GM19239 (cell line): ENCODE measurements at regions not wholly inside any gene's neighbourhood (a gene's known extent, or its start where the extent isn't known, plus 50 kb on each side); places are given as distances from the start of the nearest gene placed in this dataset.

Source experiments
- DNase-seq: peaks from one replicate; pipeline ENCODE4 v3.0.0; 2011; ENCODE audit warnings: low spot score; ENCODE audit not compliant: insufficient read length
- FAIRE-seq: peaks from 2 replicates; lab custom pipeline; 2011; peaks lifted over from hg19 to GRCh38; lab: Jason Lieb, UNC

GRCh38 chr12:124726596-124727263 lies 136.9 kb downstream of the SCARB1 start:
- DNase-seq (no peak), FAIRE-seq (no peak)

DNA sequence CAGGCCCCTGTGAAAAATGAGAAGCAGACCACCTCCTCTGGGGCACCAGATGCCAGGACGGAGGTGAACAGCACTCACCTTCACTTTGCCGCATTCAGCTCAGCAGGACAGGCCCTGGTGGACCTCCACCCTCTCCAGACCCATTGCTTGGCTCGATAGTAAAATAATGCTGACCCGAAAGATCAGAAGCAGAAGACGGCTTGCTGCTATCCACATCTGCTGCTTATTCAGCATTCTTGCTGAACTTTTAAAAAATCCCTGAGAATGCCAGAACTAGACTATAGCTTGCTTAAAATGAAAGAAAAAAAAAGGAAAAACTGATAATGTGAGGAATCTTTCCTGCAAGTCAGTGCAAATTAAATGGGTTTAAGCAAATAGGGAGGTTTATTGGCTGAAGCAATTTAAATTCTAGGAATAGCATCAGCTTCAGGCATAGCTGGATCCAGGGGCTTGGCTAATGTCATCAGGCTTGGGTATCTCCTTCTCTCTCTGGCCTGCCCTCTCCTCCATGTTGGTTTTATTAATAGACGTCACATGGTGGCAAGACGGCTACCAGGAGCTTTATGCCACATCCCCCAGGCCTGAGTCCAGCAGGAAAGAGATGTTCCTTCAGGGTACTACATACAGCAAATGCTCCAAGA lies 137.9 kb downstream of the SCARB1 start:
- DNase-seq: no peak
- FAIRE-seq: no peak

DNA sequence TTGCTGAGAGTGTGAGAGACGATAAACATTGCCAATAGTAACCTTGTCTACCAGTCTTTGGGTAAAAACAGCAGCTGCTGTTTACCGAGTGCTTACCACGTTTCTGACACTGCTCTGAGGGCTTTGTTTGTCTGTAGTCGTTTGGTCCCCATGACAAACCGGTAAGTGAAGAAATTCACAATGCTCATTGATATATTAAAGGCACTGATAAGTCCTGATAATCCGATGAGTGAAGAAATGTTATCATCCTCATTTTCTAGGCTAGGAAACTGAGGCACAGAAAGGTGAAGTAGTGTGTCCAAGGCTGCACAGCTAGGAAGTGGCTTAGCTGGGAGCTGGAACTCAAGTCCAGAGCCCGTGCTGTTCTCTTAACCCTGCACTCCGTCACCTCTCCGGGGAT lies 138.6 kb downstream of the SCARB1 start:
- FAIRE-seq (no peak), DNase-seq (no peak)

GRCh38 chr12:124722878-124723277 lies 140.8 kb downstream of the SCARB1 start:
- no peak for FAIRE-seq
- no peak for DNase-seq

- DNase-seq (no peak), FAIRE-seq (no peak)
These were observed 142.0 kb downstream of the SCARB1 start for GRCh38 chr12:124721501-124722162.

GRCh38 chr12:124720681-124721500 lies 142.8 kb downstream of the SCARB1 start:
- DNase-seq: no peak
- FAIRE-seq: no peak

DNA sequence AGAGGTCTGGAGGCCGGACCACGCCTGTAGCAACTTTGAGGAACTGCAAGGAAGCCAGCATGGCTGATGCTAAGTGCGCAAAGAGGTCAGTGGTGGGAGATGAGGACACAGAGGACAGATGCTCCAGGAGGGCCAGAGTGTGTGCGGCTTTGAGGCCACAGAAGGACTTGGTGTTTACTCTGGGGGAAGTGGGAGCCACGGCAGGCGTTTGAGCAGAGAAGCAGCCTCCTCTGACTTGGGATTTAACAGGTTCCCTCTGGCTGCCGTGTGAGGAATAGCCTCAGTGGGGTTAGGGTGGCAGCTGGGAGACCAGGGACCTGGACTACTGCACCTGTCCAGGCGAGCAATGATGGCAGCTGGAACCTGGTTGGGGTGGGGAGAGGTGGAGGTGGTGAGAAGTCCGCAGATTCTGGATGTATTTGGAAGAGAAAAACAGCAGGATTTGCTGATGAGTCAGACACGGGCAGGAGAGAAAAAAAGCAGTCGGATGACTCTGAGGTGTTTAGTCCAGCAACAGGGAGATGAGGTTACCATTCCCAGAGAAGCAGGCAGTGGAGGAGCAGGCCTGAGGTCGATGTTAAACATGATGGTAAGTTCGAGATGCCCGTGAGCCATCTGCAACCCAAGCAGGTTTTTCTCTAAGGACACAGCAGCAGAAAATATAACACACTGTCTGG lies 143.5 kb downstream of the SCARB1 start:
- FAIRE-seq: no peak

DNA sequence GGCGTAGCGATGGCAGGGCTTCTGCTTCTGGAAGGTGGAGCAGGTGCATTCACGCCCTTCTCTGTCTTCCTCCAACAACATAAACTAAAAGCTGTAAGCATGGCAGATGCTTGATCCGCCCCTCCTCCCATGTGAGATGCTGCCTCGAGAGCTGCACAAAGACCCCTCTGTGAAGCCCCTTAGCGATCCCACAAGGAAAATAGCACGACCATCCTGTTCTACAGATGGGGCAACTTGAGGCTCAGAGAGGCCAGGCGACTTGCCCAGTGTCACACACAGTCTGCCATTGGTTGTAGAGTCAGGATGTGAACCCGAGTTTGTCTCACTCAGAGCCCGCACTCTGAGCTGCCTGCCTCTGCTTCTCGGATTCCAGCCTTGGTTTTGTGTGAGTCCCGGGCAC lies 144.4 kb downstream of the SCARB1 start:
- no peak for FAIRE-seq
- DNase-seq: no peak

More for the DNA sequence above, 143.5 kb downstream of the SCARB1 start:
- DNase-seq: no peak

- FAIRE-seq (no peak), DNase-seq (no peak)
These were observed 145.2 kb downstream of the SCARB1 start for GRCh38 chr12:124718458-124718857.

DNA sequence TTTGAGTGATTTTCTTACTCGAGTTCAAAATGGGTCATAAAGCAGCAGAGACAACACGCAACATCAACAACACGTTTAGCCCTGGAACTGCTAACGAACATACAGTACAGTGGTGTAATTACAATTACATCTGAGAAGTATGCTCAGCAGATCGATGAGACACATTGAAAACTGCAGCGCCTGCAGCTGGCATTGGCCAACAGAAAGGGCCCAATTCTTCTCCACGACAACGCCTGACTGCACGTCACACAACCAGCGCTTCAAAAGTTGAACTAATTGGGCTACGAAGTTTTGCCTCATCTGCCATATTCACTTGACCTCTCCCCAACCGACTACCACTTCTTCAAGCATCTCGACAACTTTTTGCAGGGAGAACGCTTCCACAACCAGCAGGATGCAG lies 145.6 kb downstream of the SCARB1 start:
- FAIRE-seq: no peak

DNA sequence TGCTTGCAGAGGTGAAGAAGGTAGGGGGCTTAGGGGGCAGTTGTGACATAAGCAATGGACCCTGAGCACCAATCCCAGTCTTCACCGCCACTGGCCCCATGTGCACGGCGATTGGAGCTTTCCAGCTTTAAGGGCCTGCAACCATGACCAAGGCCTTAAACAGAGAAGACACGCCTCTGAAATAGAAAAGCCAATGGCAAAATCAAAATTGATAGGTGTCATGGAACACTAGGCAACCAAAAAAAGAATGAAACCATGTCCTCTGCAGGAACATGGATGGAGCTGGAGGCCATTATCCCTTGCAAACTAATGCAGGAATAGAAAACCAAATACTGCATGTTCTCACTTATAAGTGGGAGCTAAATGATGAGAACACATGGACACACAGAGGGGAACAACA lies 146.3 kb downstream of the SCARB1 start:
- FAIRE-seq (no peak), DNase-seq (no peak)

More for the DNA sequence above, 145.6 kb downstream of the SCARB1 start:
- DNase-seq: no peak

DNA sequence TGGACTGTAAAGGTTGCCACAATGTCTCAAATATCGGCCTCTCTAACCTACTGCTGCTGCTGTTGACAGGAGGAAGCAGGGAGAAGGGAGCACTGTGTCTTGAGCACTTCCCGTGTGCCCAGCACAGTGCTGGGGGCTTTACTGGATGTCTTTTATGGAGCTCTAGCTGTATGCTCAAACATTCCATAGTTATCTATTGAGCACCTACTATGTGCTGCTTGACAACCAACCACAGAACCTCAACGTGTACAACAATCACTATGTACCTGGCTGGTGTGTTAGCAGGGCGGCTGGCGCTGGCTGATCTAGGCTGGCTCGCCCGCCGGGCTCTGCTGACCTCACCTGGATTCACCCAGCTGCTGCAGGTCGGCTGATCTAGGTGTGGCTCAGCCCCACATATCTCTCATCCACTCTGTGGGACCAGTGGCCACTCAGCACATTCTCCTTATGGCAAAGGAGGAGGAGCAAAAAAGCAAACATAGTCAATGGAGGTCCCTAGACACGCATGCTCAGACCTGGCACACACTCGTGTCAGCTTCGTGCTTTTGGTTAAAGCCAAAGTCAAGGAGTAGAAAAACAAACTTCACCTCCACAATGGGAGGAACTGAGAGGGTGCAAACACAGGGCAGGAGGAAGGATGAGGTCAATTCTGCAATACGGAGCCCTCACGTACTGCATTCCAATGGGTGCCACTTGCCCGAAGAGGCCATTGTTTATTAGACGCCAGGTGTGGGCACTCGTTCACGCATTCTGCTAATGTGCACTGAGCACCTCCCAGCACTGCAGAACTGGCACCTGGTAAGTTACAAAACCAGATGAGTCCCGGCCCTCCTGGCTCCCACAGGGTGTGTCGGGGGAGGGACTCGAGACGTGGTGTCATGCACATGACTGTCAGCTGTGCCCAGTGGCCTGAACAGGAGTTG lies 147.2 kb downstream of the SCARB1 start:
- DNase-seq (no peak), FAIRE-seq (no peak)

GRCh38 chr12:124715121-124715990 lies 147.9 kb upstream of the NCOR2 start:
- FAIRE-seq (no peak), DNase-seq (no peak)

DNA sequence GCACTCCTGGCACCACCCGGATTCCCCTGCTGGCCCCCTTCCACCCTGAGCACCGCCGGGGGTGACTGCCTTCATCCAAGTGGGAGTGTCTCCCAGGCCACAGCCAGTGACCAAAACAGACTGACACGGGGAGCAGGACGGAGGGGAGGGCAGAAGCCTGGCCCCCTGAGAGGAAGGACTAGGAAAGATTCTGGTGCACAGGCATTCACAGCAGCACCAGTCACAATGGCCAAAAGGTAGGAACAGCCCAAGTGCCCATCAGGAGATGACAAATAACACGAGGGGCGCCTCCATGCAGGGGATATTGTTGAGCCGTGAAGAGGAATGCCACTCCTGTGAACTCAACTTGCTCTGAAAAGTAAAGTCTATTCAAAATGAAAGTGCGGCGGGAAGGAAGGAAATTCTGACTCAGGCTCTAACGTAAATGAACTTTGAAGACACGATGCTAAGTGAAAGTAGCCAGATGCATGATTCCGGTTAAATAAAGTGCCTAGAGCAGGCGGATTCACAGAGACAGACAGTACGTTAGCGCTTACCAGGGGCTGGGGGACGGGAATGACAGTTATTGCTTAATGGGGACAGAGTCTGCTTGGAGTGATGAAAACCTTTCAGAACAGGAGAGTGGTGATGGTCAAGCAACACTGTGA lies 146.1 kb upstream of the NCOR2 start:
- peak; percentile 99 for FAIRE-seq

DNA sequence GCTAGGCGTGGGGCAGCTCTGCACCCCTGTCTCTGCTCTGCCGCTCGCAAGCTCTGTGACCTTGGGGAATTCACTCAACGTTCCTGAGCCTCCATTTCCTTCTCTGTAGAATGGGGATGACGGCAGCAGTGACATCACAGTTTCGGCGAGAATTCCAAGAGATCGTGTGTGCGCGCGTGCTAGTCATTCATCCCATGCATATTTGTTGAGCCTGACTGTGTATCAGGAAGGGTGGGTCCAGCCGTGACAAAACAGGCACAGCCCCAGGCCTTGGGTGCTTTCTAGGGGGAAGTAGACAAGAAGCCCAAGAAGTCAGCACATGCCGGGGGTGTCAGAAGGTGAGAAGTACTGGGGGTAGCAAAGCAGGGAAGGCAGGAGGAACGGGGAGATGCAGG lies 145.6 kb upstream of the NCOR2 start:
- FAIRE-seq (peak; percentile 61), DNase-seq (no peak)

More for the DNA sequence above, 146.1 kb upstream of the NCOR2 start:
- peak; percentile 40 for DNase-seq

DNA sequence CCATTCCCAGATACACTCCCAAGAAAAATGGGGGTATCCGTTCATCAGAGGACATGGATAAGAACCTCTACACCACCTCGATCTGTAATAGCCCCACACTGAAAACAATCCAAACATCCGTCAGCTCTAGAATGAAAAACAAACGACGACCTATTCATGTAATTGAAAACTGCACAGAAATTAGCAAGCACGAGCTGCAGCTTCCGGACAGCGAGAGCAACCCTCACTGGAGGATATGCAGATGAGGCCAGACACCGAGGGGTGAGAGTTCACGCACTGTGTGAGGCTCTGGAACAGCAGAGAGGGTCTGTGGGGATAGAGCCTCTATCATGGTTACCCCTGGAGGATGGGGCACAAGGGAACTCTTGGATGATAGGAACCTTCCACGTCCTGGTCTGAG lies 143.9 kb upstream of the NCOR2 start:
- DNase-seq: no peak
- no peak for FAIRE-seq
